Kidney (tissue), 13 donors: ENCODE measurements at regions not wholly inside any gene's neighbourhood (a gene's known extent, or its start where the extent isn't known, plus 50 kb on each side); places are given as distances from the start of the nearest gene placed in this dataset.

ENCODE experiments used
- DNase-seq, 5 donors: peaks; one replicate each; pipeline ENCODE4 v3.0.0-alpha.2; 2013 to 2020
- FAIRE-seq: peaks from 2 replicates; lab custom pipeline; 2012; peaks lifted over from hg19 to GRCh38; lab: Jason Lieb, UNC
- H3K27ac ChIP-seq, 2 donors: one replicate each; pipeline ENCODE4 v1.7.0; 2013; ENCODE audit warnings: low read depth in 2 of 2, low read length in 2 of 2, inconsistent platforms in 1 of 2
- H3K27me3 ChIP-seq: one replicate; pipeline ENCODE4 v1.7.1; 2013; ENCODE audit warnings: low read length, inconsistent platforms; ENCODE audit not compliant: control insufficient read depth, insufficient read depth
- H3K36me3 ChIP-seq, 3 donors: one replicate each; pipeline versions ENCODE4 v1.7.0 to v1.7.1; 2013; ENCODE audit warnings: low read length in 3 of 3, control low read depth in 1 of 3, inconsistent platforms in 1 of 3; ENCODE audit not compliant: insufficient read depth in 3 of 3, control insufficient read depth in 2 of 3
- H3K4me1 ChIP-seq, 3 donors: one replicate each; pipeline versions ENCODE4 v1.7.0 to v1.7.1; 2013; ENCODE audit warnings: low read length in 3 of 3, inconsistent platforms in 1 of 3, low read depth in 1 of 3; ENCODE audit not compliant: control insufficient read depth in 2 of 3, insufficient read depth in 2 of 3
- H3K4me3 ChIP-seq, 3 donors: one replicate each; pipeline versions ENCODE4 v1.7.0 to v1.8.1; 2013; ENCODE audit warnings: low read length in 3 of 3, control low read depth in 1 of 3, inconsistent platforms in 1 of 3
- H3K9ac ChIP-seq, 3 donors: one replicate each; pipeline versions ENCODE4 v1.7.0 to v1.7.1; 2013; ENCODE audit warnings: low read length in 3 of 3, control low read depth in 1 of 3, inconsistent platforms in 1 of 3
- H3K9me3 ChIP-seq, 3 donors: one replicate each; pipeline versions ENCODE4 v1.7.0 to v1.7.1; 2013; ENCODE audit warnings: low read length in 3 of 3, control low read depth in 1 of 3, inconsistent platforms in 1 of 3; ENCODE audit not compliant: control insufficient read depth in 2 of 3, insufficient read depth in 1 of 3
- CTCF ChIP-seq: IDR thresholded peaks from 3 replicates; pipeline ENCODE4 v1.5.1; 2012; ENCODE audit warnings: mild to moderate bottlenecking, moderate library complexity, borderline replicate concordance; ENCODE audit not compliant: insufficient read depth; ENCODE audit errors: extremely low read depth
- intact Hi-C: fragments of 100-400 bp; cut with DNase I; formaldehyde crosslinking; loops from one replicate; pipeline ENCODE4 v1.11.1; 2022
- donor health status: control.
- donor health status: control.
- donor health status: control.
- donor health status: control.
- donor health status: control.
- donor health status: DM: yes; HTN: yes; CAD: no.
- donor health status: Normal renal cell carcinoma (clear cell type).

GRCh38 chr7:81469153-81469868, 300.5 kb downstream of the HGF start:
- H3K27ac ChIP-seq: no peak overlapping the region

GRCh38 chr7:81468526-81468925, 301.3 kb downstream of the HGF start:
- intact Hi-C loops: no loop called here
- Histone ChIP-seq H3K27ac (no peak overlapping the region), H3K4me1 (no peaks in the 10 kb centered on the region), H3K9me3 (no peaks in the 10 kb centered on the region), H3K9ac (no peak overlapping the region), H3K4me3 (no peak overlapping the region), H3K36me3 (no peaks in the 10 kb centered on the region), H3K27me3 (no peaks in the 10 kb centered on the region)
- TF ChIP-seq CTCF: no peak
- FAIRE-seq (no peak), DNase-seq (no peak)

More at GRCh38 chr7:81469153-81469868, 300.5 kb downstream of the HGF start:
- Histone ChIP-seq H3K36me3 (no peaks in the 10 kb centered on the region), H3K9ac (no peak overlapping the region), H3K9me3 (no peaks in the 10 kb centered on the region), H3K4me3 (no peak overlapping the region), H3K27me3 (no peaks in the 10 kb centered on the region), H3K4me1 (no peaks in the 10 kb centered on the region)
- intact Hi-C loops: no loop called here
- FAIRE-seq (no peak), DNase-seq (no peak)
- TF ChIP-seq CTCF: no peak

GRCh38 chr7:81467964-81468363, 301.9 kb downstream of the HGF start:
- Histone ChIP-seq H3K4me3 (no peak overlapping the region), H3K36me3 (no peaks in the 10 kb centered on the region), H3K4me1 (no peaks in the 10 kb centered on the region), H3K9me3 (no peaks in the 10 kb centered on the region), H3K27me3 (no peaks in the 10 kb centered on the region), H3K27ac (no peak overlapping the region), H3K9ac (no peak overlapping the region)
- DNase-seq: no peak
- TF ChIP-seq CTCF: no peak
- intact Hi-C loops: no loop called here
- no peak for FAIRE-seq

- no peaks in the 10 kb centered on the region for H3K27me3 ChIP-seq
- no peak overlapping the region for H3K27ac ChIP-seq
- TF ChIP-seq CTCF: no peak
- DNase-seq (no peak), FAIRE-seq (no peak)
- H3K4me1 ChIP-seq: no peaks in the 10 kb centered on the region
- H3K9me3 ChIP-seq: no peaks in the 10 kb centered on the region
- no peaks in the 10 kb centered on the region for H3K36me3 ChIP-seq
- no peak overlapping the region for H3K4me3 ChIP-seq
- H3K9ac ChIP-seq: no peak overlapping the region
- intact Hi-C loops: no loop called here
Measured at GRCh38 chr7:81462672-81463071, 307.2 kb downstream of the HGF start.
